IMR-90 (cell line): ENCODE measurements at regions not wholly inside any gene's neighbourhood (a gene's known extent, or its start where the extent isn't known, plus 50 kb on each side); places are given as distances from the start of the nearest gene placed in this dataset.
"Not testable (repeated sequence)": the region's sequence is repeated elsewhere in the genome, so short reads cannot be mapped to it uniquely, and the experiment has no call there.

Experiments used
- ATAC-seq: fragments of 200-7000 bp; cut with Tn5 transposase; 2 replicates; pipeline ENCODE4 v1.9.1; 2020; ENCODE audit warnings: low read depth, mild to moderate bottlenecking, moderate library complexity
- BruUV-seq: library from RNA; stranded (reverse); fragments of 400-500 nt; replicated peaks from 2 replicates; lab custom pipeline; 2021; lab: Mats Ljungman, UMichigan
- CTCF ChIA-PET: fragments of 300-600 bp; formaldehyde crosslinking; extraction: SDS; loops from one replicate; lab custom pipeline; 2021; ENCODE audit warnings: antibody characterized with exemption; lab: Yijun Ruan, JAX
- POLR2A ChIA-PET: fragments of 300-600 bp; sonication (Branson Sonifier 250); formaldehyde crosslinking; loops from one replicate; lab custom pipeline; 2022; ENCODE audit warnings: antibody characterized with exemption; ENCODE audit not compliant: unreplicated experiment; lab: Charles Lee
- DNase-seq: peaks from one replicate; pipeline ENCODE4 v3.0.0; 2013
- H2AFZ ChIP-seq: replicated peaks from 2 replicates; pipeline ENCODE3; 2013; ENCODE audit warnings: low read length, mild to moderate bottlenecking; ENCODE audit not compliant: poor library complexity
- H2AK5ac ChIP-seq: 2 replicates; pipeline ENCODE4 v1.6.1; 2013; ENCODE audit warnings: low read depth, low read length, inconsistent platforms
- H2AK9ac ChIP-seq: replicated peaks from 2 replicates; pipeline ENCODE3; 2013; ENCODE audit warnings: mild to moderate bottlenecking, low read depth, low read length, moderate library complexity; ENCODE audit not compliant: poor library complexity
- H2BK120ac ChIP-seq: 2 replicates; pipeline ENCODE4 v1.6.1; 2013; ENCODE audit warnings: low read depth, low read length, inconsistent platforms
- H2BK15ac ChIP-seq: 3 replicates; pipeline ENCODE4 v1.6.1; 2013; ENCODE audit warnings: low read depth, low read length, inconsistent platforms
- H2BK20ac ChIP-seq: 2 replicates; pipeline ENCODE4 v1.6.1; 2013; ENCODE audit warnings: low read depth, mild to moderate bottlenecking, inconsistent platforms, low read length, moderate library complexity
- H2BK5ac ChIP-seq: 2 replicates; pipeline ENCODE4 v1.6.1; 2013; ENCODE audit warnings: mild to moderate bottlenecking, low read depth, low read length, inconsistent platforms; ENCODE audit not compliant: poor library complexity, severe bottlenecking
- H3K14ac ChIP-seq: replicated peaks from 2 replicates; pipeline ENCODE4 v1.6.1; 2013; ENCODE audit warnings: low read depth, low read length, inconsistent platforms
- H3K18ac ChIP-seq: 2 replicates; pipeline ENCODE4 v1.6.1; 2013; ENCODE audit warnings: low read depth, low read length, control low read depth
- H3K23ac ChIP-seq: 2 replicates; pipeline ENCODE4 v1.6.1; 2013; ENCODE audit warnings: low read depth, low read length, inconsistent platforms
- H3K27ac ChIP-seq: 2 replicates; pipeline ENCODE4 v1.5.1; 2013; ENCODE audit warnings: mild to moderate bottlenecking, control low read depth, low read length; ENCODE audit not compliant: insufficient read depth
- H3K27me3 ChIP-seq: 2 replicates; pipeline ENCODE4 v1.6.1; 2013; ENCODE audit warnings: low read length; ENCODE audit not compliant: control insufficient read depth, insufficient read depth
- H3K36me3 ChIP-seq: 2 replicates; pipeline ENCODE4 v1.6.1; 2013; ENCODE audit warnings: low read length, mixed read lengths; ENCODE audit not compliant: control insufficient read depth, insufficient read depth
- H3K4ac ChIP-seq: 2 replicates; pipeline ENCODE4 v1.6.1; 2013; ENCODE audit warnings: low read depth, low read length, inconsistent platforms
- H3K4me1 ChIP-seq: 2 replicates; pipeline ENCODE4 v1.6.1; 2013; ENCODE audit warnings: low read length, mixed read lengths; ENCODE audit not compliant: control insufficient read depth, insufficient read depth
- H3K4me2 ChIP-seq: 2 replicates; pipeline ENCODE4 v1.6.1; 2013; ENCODE audit warnings: low read depth, mild to moderate bottlenecking, control low read depth, low read length, moderate library complexity
- H3K4me3 ChIP-seq: 2 replicates; pipeline ENCODE4 v1.5.1; 2013; ENCODE audit warnings: low read depth, mild to moderate bottlenecking, control low read depth, low read length, moderate library complexity; ENCODE audit not compliant: insufficient read depth
- H3K56ac ChIP-seq: 2 replicates; pipeline ENCODE4 v1.6.1; 2013; ENCODE audit warnings: low read length, inconsistent platforms; ENCODE audit not compliant: insufficient read depth; ENCODE audit errors: extremely low read depth
- H3K79me1 ChIP-seq, 2 experiments: 2 replicates each; pipeline ENCODE4 v1.6.1; 2013; ENCODE audit warnings: low read length in 2 of 2, inconsistent platforms in 1 of 2, low read depth in 1 of 2
- H3K9ac ChIP-seq: 2 replicates; pipeline ENCODE4 v1.6.1; 2013; ENCODE audit warnings: low read depth, low read length, control low read depth
- H3K9me1 ChIP-seq: 2 replicates; pipeline ENCODE4 v1.6.1; 2013; ENCODE audit warnings: low read length, inconsistent platforms; ENCODE audit not compliant: insufficient read depth
- H3K9me3 ChIP-seq: 2 replicates; pipeline ENCODE4 v1.6.1; 2013; ENCODE audit warnings: low read length; ENCODE audit not compliant: control insufficient read depth, insufficient read depth
- H4K20me1 ChIP-seq: 2 replicates; pipeline ENCODE4 v1.6.1; 2013; ENCODE audit warnings: low read length, inconsistent platforms; ENCODE audit not compliant: insufficient read depth
- H4K5ac ChIP-seq: 2 replicates; pipeline ENCODE4 v1.6.1; 2013; ENCODE audit warnings: mild to moderate bottlenecking, low read depth, low read length, control low read depth
- H4K8ac ChIP-seq, 2 experiments: 2 replicates each; pipeline ENCODE4 v1.6.1; 2013; ENCODE audit warnings: low read depth in 2 of 2, low read length in 2 of 2, control low read depth in 1 of 2, inconsistent platforms in 1 of 2
- H4K91ac ChIP-seq: 2 replicates; pipeline ENCODE4 v1.6.1; 2013; ENCODE audit warnings: low read depth, low read length, inconsistent platforms; ENCODE audit not compliant: insufficient read depth
- BHLHE40 ChIP-seq: fragments of 150-350 bp; IDR thresholded peaks from 2 replicates; pipeline ENCODE4 v1.6.1; 2016; ENCODE audit warnings: mild to moderate bottlenecking, low read depth, low read length
- CEBPB ChIP-seq: IDR thresholded peaks from 2 replicates; pipeline ENCODE4 v1.6.1; 2012; ENCODE audit warnings: low read depth, low read length, improper control_type of control experiment
- NFE2L2 ChIP-seq: fragments of 150-350 bp; IDR thresholded peaks from 2 replicates; pipeline ENCODE4 v1.6.1; 2016; ENCODE audit warnings: low read depth, mild to moderate bottlenecking, low read length
- POLR2A ChIP-seq: IDR thresholded peaks from 2 replicates; pipeline ENCODE4 v1.6.1; 2012; ENCODE audit warnings: mild to moderate bottlenecking, low read depth, low read length
- RFX5 ChIP-seq: IDR thresholded peaks from 2 replicates; pipeline ENCODE4 v1.8.0; 2012; ENCODE audit warnings: low read depth, mild to moderate bottlenecking, low read length, moderate library complexity
- WGBS, 2 experiments: methylation state at CpG; one replicate each; pipeline versions ENCODE4 v1.1.5 to v1.1.7; 2013; ENCODE audit warnings: missing lambda C conversion rate in 2 of 2; ENCODE audit not compliant: insufficient read length in 1 of 2; ENCODE audit errors: extremely low coverage in 2 of 2; 5-methylcytosine and 5-hydroxymethylcytosine counted together
- dilution Hi-C: fragments of 300-500 bp; cut with HindIII; formaldehyde crosslinking; loops from one replicate; pipeline ENCODE4 v1.14.3; 2018; ENCODE audit warnings: low sequenced_read_pairs; ENCODE audit not compliant: unreplicated experiment
- in situ Hi-C: fragments of 300-500 bp; cut with MboI; formaldehyde crosslinking; loops from 3 replicates; pipeline ENCODE4 v1.14.3; 2019; ENCODE audit warnings: low sequenced_read_pairs, inconsistent platforms, mixed read lengths
- intact Hi-C: fragments of 100-400 bp; cut with micrococcal nuclease; formaldehyde crosslinking; loops from 2 replicates; pipeline ENCODE4 v1.10.0; 2022
- TF ChIP-seq, protein P1 (sequence below): fragments of 150-350 bp; IDR thresholded peaks from 2 replicates; pipeline ENCODE4 v1.6.1; 2017; ENCODE audit warnings: mild to moderate bottlenecking, antibody characterized with exemption, low read length, low read depth

DNA sequence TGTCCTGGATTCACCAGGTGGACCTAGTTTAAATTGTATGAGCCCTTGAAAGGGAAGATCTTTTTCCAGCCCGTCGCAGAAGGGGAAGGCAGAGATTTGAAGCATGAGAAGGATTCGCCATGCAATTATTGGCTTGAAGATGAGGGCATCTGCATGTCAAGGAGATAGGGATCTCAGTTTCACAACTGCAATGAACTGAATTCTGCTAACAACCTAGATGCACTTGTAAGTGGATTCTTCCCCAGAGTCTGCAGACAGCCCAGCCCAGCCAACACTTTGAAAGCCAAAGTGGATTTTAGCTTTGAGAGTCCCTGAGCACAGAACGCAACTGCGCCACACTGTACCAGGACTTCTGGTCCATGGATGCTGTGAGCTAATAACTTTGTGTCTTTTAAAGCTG lies 286.0 kb downstream of the TSN start:
- no peak overlapping the region for H4K5ac ChIP-seq
- dilution Hi-C loops (no loop called here), intact Hi-C loops (no loop called here), in situ Hi-C loops (no loop called here)
- H2AK5ac ChIP-seq = no peak overlapping the region
- H4K20me1 ChIP-seq = no peaks in the 10 kb centered on the region
- no peak overlapping the region for H3K9ac ChIP-seq
- H3K4me2 ChIP-seq = no peak overlapping the region
- POLR2A ChIA-PET = no interaction called here
- H2BK15ac ChIP-seq = no peak overlapping the region
- no peak for TF ChIP-seq NFE2L2
- no peak for TF ChIP-seq BHLHE40
- TF ChIP-seq POLR2A = no peak
- no peak for TF ChIP-seq CEBPB
- no peak for TF ChIP-seq RFX5
- TF ChIP-seq, protein P1, sequence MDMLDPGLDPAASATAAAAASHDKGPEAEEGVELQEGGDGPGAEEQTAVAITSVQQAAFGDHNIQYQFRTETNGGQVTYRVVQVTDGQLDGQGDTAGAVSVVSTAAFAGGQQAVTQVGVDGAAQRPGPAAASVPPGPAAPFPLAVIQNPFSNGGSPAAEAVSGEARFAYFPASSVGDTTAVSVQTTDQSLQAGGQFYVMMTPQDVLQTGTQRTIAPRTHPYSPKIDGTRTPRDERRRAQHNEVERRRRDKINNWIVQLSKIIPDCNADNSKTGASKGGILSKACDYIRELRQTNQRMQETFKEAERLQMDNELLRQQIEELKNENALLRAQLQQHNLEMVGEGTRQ = no peak
- no peak overlapping the region for H4K8ac ChIP-seq
- no peak overlapping the region for H2AFZ ChIP-seq
- H3K18ac ChIP-seq = no peak overlapping the region
- H3K56ac ChIP-seq = no peak overlapping the region
- WGBS, 2 experiments = no CpG with 5 or more reads among the region's 5 CpGs
- DNase-seq (no peak), ATAC-seq (no peak)
- H4K91ac ChIP-seq = no peak overlapping the region
- no peaks in the 10 kb centered on the region for H3K9me1 ChIP-seq
- no peaks in the 10 kb centered on the region for H3K27me3 ChIP-seq
- no peak overlapping the region for H3K23ac ChIP-seq
- H2BK20ac ChIP-seq = no peak overlapping the region
- H3K4ac ChIP-seq = no peak overlapping the region
- H3K27ac ChIP-seq = no peak overlapping the region
- no peak overlapping the region for H2BK120ac ChIP-seq
- BruUV-seq = no TSS peak
- no peak overlapping the region for H2AK9ac ChIP-seq
- CTCF ChIA-PET = no interaction called here
- H3K14ac ChIP-seq = no peak overlapping the region
- no peaks in the 10 kb centered on the region for H3K36me3 ChIP-seq
- no peak overlapping the region for H2BK5ac ChIP-seq
- H3K79me1 ChIP-seq = no peaks in the 10 kb centered on the region
- H3K9me3 ChIP-seq = 0 out of 2 replicates have a peak, but pooled peaks cover 2% of the 10 kb centered on the region
- no peak overlapping the region for H3K4me3 ChIP-seq
- H3K4me1 ChIP-seq = no peaks in the 10 kb centered on the region

DNA sequence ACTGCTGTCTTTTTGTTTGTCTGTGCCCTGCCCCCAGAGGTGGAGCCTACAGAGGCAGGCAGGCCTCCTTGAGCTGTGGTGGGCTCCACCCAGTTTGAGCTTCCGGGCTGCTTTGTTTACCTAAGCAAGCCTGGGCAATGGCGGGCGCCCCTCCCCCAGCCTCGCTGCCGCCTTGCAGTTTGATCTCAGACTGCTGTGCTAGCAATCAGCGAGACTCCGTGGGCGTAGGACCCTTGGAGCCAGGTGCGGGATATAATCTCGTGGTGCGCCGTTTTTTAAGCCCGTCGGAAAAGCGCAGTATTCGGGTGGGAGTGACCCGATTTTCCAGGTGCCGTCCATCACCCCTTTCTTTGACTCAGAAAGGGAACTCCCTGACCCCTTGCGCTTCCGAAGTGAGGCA lies 296.2 kb downstream of the TSN start:
- H3K27me3 ChIP-seq, intact Hi-C loops, CTCF ChIA-PET, H3K4me3 ChIP-seq, H2BK120ac ChIP-seq, H3K9me3 ChIP-seq, H3K4me2 ChIP-seq, H4K5ac ChIP-seq, H2AFZ ChIP-seq, H3K23ac ChIP-seq, H2BK5ac ChIP-seq, H3K79me1 ChIP-seq, H2AK5ac ChIP-seq, H4K20me1 ChIP-seq, dilution Hi-C loops, H3K14ac ChIP-seq, H4K91ac ChIP-seq, H3K18ac ChIP-seq, POLR2A ChIA-PET, H4K8ac ChIP-seq, BruUV-seq, H3K4me1 ChIP-seq, H3K4ac ChIP-seq, ATAC-seq, H2BK15ac ChIP-seq, H2BK20ac ChIP-seq, H3K9ac ChIP-seq, H3K27ac ChIP-seq, H2AK9ac ChIP-seq, H3K56ac ChIP-seq, H3K9me1 ChIP-seq, H3K36me3 ChIP-seq, DNase-seq, in situ Hi-C loops: not testable (repeated sequence)
- WGBS, 2 experiments = no CpG with 5 or more reads among the region's 20 CpGs
